ENCODE measurements at regions not wholly inside any gene's neighbourhood (a gene's known extent, or its start where the extent isn't known, plus 50 kb on each side); places are given as distances from the start of the nearest gene placed in this dataset.
"Not testable (repeated sequence)": the region's sequence is repeated elsewhere in the genome, so short reads cannot be mapped to it uniquely, and the experiment has no call there.

GRCh38 chr12:28693565-28694219 is 455.4 kb upstream of the FAR2 start:
- no peak for DNase-seq

- no peak for DNase-seq
Observed at GRCh38 chr12:28698553-28698952, 450.5 kb upstream of the FAR2 start.

DNA sequence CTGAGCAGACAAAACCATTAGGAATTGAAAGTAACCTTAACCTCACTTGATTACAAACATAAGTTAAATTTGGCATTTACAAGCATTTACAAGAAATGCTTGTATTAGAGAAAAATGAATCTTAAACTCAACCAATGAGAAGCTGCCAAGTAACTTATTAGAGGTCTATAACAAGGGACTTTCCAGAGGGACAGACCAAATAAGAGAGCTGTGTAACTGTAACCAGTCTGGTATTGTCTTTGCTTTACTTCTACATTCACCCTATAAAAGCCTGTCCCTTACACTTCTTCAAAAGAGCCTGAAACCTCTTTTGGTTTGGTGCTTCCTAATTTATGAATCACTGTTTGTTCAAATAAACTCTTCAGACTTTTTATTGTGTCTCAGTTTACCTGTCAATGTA is 450.0 kb upstream of the FAR2 start:
- no peak for DNase-seq

DNA sequence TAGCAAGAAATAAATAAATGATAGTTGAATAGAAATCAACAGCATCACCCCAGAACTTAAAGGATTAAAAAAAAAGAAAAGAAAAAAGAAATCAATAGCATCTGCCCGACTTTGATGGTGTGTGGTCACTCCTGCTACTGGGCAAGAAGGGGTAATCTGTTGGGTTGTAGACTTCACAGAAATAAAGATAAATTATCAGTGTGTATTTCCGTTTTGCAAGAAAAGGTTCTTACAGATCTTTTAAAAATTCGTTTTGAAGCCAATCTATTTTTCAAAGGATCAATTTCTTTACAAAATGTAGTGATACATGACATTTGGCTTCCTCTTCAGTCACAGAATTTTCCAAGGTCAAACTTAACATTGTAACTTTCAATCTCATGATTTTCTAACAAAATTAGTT is 448.9 kb upstream of the FAR2 start:
- no peak for DNase-seq

GRCh38 chr12:28704477-28705169 is 444.5 kb upstream of the FAR2 start:
- DNase-seq = no peak

DNA sequence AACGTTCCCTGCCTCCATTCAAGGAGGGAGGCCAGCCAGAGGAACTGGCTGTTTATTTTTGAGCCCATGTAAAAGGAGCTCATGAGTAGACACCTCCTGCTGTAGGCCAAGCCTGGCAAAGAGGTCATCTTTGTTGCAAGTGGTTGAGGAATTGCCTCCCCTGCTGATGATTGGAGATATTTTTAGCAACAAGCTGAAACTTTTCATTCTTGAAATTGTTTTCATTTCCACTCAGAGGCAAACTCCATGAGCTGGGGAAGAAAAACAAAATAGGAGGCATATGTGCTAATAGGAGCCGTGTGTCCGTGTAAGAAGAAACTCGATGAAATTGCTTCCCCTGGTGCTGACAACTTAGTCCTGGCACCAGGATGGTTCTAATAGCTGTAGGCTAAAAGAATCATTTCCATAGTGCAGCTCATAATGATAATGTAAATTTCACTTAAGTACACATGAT is 440.1 kb upstream of the FAR2 start:
- no peak for DNase-seq

GRCh38 chr12:28709986-28710685 is 438.9 kb upstream of the FAR2 start:
- no peak for DNase-seq

DNA sequence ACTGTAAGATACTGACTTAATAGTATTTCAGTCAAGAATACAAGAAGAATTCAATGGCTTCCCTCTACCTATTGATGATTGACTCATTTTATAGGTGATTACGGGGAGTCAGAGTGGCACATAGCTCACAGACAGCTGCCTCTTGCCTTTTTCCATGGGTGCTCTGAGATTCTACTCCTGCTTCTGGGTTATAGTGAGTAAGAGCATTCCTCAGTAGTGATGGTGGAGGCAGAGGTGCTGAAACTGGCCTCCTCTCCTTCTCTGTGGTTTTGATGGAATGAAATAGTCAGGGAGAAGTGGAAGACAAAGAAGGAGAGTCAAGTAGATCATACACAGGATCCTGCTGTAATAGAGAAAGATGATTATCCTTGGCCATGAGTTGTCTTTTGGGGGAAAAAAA is 438.2 kb upstream of the FAR2 start:
- no peak for DNase-seq

DNA sequence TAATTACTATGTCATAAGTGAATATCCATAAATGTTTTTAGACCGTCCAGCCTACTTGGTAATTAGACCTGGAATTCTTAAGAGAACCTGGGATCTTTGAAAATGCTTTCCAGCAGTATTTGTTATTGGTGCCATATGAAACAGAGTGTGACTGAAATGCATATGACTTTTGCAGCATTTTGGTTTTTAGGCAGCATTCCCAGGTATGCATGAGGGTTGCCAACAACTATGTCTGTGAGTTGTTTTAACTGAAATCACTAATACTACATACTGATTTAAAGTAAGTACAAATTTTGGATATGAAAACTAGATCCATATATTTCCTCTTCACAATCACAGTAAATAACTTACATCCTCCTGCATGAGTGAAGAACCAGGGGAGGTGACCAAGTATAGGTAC is 437.7 kb upstream of the FAR2 start:
- DNase-seq = no peak

DNA sequence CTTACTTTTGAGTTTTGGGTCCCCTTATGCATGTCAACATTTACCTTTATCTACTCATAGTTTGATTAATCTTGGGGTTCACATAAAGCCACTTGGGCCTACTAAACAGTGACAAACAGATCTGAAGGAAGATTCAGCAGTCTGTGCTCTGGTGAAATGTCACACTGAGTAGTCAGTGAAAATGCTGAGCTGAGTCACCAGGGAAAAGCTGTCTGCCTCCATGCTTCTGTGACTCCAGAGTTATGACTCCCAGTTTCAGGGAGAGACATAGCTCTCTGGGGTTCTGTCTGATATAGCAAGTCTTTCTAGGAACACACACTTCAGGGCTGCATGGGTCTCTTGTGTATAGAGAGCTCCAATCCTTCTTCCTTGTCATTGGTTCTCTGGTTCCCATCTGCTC is 406.3 kb upstream of the FAR2 start:
- no peak for DNase-seq

- no peak for DNase-seq
Observed at GRCh38 chr12:28746734-28747325, 402.2 kb upstream of the FAR2 start.

- no peak for DNase-seq
Observed at GRCh38 chr12:28750946-28751685, 398.0 kb upstream of the FAR2 start.

GRCh38 chr12:28755027-28755426 is 394.1 kb upstream of the FAR2 start:
- no peak for DNase-seq

GRCh38 chr12:28759333-28759732 is 389.7 kb upstream of the FAR2 start:
- DNase-seq = no peak

GRCh38 chr12:28760040-28760903 is 388.8 kb upstream of the FAR2 start:
- not testable (repeated sequence) for DNase-seq

- not testable (repeated sequence) for DNase-seq
Observed at GRCh38 chr12:28761897-28762296, 387.2 kb upstream of the FAR2 start.

DNA sequence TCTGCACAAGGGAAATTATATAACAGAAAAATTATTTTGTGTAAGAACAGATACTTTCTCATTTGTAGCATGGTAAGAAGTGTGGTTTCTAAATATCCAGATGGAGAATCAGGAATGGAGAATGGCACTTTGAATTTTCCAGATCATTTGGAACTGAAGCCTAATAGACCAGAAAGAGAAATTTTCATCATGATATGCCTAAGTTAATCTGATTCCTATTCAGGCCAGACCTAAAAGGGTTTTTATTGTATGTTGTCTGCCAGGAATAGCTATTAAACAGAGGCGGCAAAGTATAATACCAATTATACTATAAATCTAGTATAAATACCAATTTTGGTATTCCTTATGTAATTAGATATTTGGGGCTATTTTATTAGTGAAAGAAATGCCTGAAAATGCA is 382.7 kb upstream of the FAR2 start:
- no peak for DNase-seq

- no peak for DNase-seq
Observed at GRCh38 chr12:28767836-28768348, 381.2 kb upstream of the FAR2 start.

DNA sequence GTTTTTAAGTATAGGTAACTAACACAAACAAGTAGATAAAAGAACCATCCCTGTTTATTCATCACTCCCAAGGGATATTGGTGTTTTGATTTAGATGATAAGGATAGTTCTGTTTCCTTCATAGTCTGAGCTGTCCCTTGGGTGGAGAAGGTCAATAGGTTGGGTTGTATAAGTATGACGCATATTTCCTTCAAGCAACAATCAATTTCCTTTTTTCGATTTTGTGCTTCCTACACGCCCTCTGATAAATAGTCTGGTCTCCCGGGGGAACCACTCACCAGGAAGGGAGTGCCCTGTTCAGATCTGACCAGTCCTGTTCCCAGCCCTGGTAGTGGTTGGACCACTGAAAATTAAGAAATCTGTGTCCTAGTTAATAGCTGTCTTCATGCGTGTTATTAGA is 378.8 kb upstream of the FAR2 start:
- DNase-seq = no peak

DNA sequence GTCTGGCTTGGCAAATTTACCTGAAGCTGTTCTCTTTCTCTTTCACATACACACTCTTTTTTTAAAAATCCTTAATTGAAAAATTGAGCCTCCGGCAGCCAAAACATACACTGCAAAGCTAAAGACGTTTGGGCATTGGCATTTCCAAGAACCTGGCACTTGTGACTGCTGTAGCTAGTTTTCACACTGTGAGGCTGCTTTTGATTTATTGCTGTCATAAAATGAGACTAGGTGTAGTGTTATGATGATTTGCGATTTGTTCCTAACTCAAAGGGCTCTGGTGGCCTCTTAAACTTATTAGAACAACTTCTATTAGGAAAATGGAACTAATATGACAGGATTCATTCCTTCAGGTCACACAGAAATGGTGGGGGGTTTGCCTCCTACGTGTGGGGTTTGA is 377.1 kb upstream of the FAR2 start:
- peak; percentile 18 for DNase-seq

- DNase-seq = no peak
Observed at GRCh38 chr12:28775556-28775955, 373.5 kb upstream of the FAR2 start.

DNA sequence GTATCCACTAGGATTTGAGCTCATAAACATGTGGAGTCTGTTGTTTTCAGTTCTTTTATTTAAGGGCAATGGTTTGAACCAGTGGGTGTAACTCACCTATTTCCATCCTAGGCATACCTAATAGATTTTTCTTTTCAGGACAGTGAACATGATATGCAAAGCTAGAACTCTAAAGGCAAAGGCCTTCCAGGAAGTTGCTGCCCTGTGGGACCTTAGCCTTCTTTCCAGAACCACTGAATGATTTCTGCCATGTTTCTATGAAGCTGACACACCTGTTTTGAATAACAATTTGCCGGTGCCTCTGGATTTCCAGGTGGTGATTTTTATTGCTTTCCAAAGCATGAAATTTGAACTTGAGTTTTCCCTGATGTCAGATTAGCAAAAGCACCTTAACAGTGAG is 372.9 kb upstream of the FAR2 start:
- DNase-seq = no peak

All from NCI-H446 treated with DMSO at 0.1 percent for 48 hours (cell line).